Stimulated activated naive CD4-positive, alpha-beta T cell (primary cell): ENCODE measurements at regions not wholly inside any gene's neighbourhood (a gene's known extent, or its start where the extent isn't known, plus 50 kb on each side); places are given as distances from the start of the nearest gene placed in this dataset.

Source experiments
- DNase-seq, 6 experiments: peaks; one replicate each; lab custom pipeline; 2025; lab: John Stamatoyannopoulos, UW

DNA sequence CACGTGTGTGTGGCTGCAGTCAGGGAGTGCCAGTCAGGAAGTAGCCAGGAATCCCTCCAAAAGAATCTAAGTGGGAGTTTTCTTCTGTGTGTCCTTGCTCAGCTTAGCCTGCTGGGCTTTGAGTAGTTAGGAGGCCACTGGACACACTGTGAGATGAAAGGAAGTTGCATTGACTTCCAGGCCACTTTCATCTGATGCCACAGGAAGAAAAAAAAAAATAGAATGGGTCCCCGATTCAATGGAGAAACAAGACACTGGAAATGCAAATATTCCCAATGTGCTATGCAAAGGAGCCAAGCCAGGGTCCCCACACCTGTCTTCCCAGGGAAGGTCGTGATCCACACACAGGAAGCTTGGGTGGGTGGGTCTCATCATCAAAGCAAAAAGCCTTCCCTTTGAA lies 95.6 kb upstream of the E2F8 start:
- DNase-seq = no peak

DNA sequence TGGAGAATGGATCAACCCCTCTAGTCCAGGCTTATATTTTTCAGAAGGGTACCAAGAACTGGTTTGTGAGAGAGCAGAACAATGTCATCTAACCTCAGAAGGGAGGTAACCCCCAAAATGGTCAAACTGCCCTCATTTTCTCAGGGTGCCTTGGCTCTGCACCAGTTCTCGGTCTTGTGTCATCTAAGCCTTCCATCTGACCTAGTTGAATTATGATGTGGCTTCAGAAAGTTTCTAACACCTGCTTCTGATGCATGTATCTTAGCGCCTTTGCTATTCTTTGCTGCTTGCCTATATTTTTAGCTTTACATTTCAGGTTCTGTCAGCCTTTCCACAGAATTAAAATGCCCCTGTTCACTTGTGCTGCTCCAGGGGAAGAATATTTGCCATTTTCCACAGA lies 91.7 kb upstream of the E2F8 start:
- DNase-seq = no peak

DNA sequence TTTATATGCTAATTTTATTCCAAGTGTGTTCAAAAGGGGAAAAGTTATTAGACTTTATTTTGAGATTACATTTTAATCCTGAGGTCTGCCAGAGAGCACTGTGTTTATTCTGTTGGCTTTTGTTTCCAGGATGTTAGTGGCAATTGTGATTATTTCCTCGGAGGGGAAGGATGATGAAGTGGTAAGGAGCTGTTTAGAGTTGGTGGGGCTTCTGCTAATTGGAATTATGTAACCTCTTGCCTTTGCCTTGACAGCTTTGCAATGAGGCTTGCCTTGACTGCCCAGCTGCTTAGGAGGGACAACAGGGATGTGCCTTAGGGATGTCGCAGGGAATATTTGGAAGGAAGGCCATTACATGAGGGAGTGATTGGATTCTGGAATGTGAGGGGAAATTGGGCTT lies 89.7 kb upstream of the E2F8 start:
- DNase-seq = no peak

DNA sequence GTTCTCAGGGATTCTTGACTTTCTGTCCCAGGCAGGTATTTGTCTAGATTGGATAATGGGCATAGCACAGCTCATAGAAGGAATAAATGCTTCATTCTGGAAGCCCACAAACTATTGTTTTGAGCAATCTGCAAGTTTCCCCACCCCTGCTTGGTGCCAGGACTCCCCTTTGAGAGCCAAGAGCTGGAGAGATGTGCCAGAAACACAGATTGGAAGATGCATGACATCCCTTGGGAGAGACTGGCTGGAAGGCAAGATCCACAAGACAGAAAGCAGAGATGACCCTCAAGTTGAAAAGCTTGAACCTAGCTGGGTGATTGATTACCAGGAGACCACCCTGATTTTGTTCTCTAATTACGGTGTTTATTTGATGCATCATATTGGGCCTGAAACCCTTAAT lies 89.2 kb upstream of the E2F8 start:
- DNase-seq = no peak

DNA sequence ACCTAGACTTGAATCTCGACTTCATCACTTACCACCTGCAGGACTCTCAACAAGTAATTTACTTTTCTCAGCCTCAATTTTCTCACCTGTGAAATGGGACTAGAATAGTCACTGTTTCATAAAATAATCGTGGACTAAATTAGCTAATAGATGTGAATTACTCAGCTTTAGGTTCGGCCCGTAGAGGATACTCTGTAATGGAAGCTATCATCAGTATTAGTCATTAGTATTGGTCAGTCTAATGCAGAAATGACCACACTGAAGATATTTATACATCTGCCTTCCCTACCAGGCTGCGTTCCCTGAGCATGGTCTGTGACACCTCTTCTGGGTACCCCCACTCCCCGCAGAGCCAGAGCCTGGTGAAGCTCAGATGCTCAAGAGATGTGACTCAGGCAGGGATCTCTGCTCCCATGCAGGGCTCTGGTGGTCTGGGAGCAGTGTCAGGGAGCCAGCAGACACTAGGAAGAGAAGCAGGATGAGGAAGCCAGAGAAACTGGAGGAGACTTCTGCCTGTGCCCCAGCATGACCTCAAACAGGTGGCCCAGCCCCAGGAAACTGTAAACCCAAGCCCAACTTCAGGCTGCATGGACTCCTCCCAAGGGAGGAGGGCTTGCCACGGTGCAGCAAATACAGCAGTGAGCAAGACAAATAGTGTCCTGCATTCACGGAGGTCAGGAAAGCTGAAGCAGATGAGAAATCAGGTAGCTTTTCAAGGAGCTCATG lies 88.0 kb upstream of the E2F8 start:
- no peak for DNase-seq

DNA sequence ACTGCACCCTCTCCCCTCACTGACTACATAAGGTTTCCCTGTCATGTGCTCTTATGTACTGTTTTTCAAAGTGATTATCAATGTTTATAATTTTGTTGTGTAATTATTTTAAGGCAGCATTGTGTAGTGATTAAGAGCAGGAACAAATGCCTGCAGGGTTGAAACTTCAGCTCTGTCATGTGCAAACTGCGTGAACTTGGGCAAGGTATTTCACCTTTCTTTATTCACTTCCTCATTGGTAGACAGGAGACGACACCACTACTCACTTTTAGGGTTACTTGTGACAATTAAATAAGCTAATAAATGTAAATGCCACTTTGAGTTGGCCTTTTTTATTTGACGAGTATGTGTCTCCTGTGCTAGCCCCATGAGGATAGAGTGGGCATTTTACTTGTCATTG lies 86.5 kb upstream of the E2F8 start:
- no peak for DNase-seq

DNA sequence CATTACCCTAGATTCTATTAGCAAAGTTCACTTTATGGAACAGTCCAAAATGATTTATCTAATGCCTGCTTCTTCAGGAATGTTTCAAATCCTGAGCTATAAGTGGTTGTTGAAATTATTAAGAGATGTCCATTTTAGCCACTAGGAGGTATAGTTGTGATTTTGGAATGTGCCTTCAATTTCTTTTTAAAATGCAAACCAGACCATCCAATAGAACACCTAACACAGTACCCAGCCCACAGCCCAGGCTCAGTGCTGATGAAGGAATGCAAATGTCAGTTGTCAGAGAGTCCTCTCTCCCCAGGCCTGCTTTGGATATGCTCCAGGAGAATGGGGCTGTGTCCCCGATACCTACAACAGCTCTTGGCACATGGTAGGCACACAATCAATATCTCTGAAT lies 85.8 kb upstream of the E2F8 start:
- no peak for DNase-seq

DNA sequence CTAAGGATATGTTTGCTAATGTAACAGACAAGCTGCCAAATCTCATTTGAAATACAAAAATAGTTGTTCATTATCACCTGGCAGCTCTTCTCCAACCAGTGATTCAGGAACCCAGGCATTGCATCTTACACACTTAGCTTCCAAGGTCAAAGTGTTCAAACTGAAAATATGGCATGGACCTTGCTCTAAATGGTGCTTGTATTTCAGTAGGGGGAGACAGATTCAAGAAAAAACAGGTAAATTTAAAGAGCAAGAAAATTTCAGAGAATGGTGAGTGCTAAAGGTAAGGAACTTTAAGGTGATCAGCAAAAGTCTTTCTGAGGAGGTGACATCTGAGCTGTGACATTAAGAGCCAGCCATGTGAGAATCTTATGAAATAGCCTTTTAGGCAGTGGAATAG lies 82.8 kb upstream of the E2F8 start:
- no peak for DNase-seq

DNA sequence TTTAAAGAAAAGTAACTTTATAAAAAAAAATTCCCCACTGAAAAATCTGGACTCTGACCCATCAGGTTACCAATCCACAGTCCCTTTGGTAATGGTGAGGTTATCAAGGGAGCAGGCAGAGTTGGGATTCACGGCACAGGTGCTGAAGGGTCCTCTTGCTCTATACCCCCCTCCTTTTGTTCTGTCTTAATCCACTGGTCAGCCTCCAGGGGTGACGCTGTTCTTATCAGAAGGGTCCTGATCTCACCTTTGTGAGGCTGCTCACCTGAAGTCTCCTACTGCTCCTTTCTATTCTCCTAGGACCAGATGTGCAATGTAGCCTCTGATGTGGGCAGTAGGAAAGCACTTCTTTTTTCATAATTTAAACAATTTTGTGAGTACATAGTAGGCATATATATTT lies 80.6 kb upstream of the E2F8 start:
- DNase-seq = no peak

DNA sequence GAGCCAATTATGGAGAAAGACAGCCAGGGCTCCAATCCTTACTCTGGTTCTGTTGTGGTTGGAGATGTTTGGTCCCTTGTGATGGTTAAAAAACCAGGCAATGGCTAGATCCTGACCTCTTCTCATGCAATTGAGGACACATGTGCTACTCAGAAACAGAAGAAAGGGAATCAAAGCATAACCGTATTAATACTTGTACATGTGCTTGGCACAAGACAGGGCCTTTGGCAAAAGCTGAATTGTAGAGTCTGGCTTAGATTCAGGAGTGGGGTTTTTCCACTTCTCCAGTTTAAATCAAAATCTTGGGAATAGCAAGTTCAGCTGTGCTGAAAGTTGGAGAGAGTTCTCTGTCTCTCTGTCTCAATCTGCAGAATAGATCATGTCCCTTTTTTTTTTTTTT lies 80.1 kb upstream of the E2F8 start:
- DNase-seq = no peak

DNA sequence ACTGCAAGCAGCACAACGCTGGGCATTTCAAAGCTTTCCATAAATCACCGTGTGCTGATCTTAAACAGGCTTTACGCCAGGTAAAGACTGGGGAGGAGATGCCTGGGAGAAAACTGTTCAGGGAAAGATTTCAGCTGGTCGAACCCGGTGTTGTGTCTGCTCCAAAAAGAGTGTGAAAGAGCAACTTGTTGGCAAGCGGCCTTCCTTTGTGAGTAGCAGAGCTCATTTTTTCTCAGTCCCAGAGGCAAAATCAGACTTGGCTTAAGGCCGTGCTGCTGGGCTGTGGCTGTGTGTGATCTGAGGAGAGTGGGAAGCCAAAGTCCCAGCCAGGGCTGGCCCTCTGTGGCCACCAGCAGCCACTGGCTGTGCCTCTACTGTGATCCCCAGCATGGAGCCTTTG lies 75.7 kb upstream of the E2F8 start:
- DNase-seq = no peak

DNA sequence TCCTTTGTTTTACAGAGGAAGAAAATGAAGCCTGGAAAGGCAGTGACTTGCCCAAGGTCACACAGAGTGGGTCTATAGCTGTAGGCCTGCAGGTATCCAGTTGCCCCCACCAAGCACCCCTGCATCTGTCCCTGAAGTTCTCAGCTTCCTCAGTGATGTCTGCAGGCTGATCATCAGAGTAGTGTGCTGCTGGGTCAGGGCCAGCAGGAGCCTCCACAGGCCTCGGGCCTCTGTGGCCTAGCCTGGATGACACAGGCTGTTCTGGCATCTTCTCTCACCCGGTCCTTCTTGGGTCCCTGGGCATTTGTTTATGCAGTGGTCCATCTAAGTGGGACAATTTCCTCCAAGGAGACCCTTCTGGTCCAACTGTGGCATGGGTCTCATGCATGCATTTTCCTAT lies 74.8 kb upstream of the E2F8 start:
- no peak for DNase-seq

DNA sequence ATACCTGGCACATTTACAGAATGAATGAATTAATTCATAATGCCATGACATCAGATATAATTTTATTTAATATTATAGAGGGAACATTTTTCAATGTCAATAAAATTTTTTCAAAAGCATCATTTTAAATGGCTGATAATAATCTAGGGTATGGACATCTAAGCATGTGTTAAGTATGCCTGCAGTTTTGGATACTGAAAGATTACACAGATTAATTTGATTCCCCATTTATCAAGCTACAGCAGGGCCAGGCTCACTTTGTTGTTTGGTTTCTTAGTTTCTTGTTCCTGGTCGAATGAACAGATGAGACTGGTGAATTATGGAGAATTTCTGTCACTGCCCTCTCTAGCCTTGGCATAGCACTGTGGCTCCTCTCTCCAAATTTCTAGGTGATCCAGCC lies 72.4 kb upstream of the E2F8 start:
- no peak for DNase-seq

DNA sequence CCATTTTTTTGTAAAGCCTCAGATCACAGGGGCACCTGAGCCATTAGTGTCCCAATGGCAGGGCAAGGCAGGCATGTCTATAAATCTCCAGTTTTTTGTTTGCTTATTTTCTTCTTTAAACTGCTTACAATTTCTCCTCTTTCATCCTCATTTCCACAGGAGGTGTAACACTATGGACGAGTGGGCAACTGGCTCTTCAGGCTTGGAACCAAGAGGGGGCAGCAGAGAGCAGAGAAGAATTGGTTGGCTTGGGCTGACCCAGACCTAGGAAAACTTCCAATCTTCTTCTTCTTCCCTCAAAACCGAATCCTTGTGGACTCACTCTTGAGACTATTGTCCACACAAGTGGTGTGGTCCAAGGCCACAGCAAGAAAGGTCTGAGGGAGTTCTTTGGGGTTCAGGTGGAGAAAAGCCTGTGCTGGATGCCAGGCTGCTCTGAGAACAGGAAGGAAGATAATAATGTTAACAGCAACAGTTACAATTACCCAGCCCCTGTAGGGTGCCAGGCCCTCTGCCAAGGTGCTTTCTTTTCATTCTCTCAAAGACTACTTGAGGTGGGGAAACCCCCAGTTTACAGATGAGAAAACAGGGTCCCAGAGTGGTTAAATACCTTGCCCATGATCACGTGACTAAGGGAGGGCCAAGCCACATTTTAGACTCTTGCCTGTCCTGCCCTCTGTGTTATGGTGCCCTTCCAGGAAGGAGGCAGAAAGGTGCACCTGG lies 70.7 kb upstream of the E2F8 start:
- no peak for DNase-seq

DNA sequence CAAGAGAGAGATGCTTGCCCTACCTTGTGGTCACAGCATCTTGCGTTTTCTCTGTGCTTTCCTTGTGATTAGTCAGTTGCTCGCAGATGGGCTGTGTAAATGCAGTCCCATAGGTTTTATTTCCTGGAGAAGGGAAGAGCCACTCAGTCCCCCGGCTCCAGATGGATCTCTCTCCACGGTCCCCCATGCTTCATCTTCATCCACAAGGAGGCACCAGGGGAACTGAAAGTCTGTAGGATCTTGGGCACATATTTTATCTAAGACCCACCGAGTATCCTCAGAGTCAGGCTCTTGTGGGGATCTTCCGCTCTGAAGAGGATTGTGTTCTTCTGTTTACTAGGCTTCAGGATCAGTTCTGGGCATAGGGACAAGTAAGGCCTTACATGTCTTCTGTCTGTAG lies 66.8 kb upstream of the E2F8 start:
- no peak for DNase-seq

DNA sequence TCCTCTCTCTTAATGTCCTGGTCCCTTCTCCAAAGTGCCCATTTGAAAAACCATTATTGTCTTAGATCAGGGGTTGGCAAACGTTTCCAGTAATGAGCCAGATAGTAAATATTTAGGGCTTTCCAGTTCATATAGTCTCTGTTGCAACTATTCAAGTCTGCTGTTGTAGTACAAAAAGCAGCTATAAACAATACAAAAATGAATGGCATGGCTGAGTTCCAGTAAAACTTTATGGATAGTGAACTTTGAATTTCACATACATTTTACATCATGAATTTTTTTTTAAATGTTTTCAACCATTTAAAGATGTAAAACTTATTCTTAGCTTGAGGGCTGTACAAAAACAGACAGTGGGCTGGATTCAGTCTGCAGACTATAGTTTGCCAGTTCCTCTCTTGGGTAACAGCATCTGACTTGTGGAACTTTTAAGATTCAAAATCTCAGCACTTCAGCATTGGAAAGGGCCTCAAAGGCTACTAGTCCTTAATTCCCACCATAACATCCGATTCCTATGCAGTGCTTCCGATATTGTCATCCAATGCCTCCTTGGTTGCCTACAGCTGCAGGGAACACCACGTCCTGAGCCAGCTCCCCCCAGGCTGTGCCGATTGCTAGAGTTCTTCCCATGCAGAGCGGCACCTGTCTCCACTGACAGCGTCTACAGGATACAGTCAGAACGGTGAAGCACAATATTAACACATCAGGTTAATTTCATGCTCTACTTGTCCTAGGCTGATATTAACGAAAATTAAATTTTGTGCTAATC lies 65.6 kb upstream of the E2F8 start:
- no peak for DNase-seq

DNA sequence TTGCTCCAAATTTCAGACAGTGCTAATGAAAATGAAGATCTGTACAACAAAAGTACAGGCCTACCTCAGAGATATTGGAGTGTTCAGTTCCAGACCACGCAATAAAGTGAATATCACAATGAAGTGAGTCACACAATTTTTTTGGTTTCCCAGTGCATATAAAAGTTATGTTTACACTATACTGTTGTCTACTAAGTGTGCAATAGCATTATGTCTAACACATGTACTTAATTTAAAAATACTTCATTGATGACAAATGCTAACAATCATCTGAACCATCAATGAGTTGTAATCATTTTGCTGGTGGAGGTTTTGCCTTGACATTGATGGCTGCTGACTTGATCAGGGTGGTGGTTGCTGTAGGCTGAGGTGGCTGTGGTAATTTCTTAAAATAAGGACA lies 60.6 kb upstream of the E2F8 start:
- no peak for DNase-seq

DNA sequence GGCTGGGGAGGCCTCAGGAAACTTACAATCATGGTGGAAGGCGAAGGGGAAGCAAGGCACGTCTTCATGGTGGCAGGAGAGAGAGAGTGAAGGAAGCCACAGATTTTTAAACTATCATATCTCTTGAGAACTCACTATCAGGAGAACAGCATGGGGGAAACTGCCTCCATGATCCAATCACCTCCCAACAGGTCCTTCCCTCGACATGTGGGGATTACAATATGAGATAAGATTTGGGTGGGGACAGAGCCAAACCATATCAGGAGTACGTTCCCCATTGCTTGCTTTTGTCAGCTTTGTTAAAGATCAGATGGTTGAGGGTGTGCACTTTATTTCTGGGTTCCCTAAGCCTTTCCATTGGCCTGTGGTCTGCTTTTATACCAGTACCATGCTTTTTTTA lies 53.7 kb upstream of the E2F8 start:
- no peak for DNase-seq

DNA sequence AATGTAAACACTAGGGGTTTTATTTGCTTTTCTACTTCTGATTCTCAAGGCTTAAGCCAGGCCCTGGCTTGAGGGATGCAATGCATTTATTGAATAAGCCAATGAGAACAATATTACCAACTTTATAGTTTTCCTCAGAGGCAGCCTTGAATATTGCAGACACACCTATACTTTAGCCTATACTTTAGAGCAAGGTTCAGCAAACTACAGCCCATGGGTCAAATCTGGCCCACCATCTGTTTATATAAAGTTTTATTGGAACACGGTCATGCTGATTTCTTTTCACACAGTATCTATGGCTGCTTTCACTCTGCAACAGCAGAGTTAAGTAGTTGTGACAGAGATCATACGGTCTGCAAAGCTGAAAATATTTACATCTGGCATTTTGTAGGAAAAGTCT lies 50.3 kb upstream of the E2F8 start:
- DNase-seq = no peak
